Vagina (tissue), 2 donors: ENCODE measurements at regions not wholly inside any gene's neighbourhood (a gene's known extent, or its start where the extent isn't known, plus 50 kb on each side); places are given as distances from the start of the nearest gene placed in this dataset.
A peak's percentile ranks its signal among the peaks of the same experiment; 100 is the strongest.

Source experiments
- DNase-seq, 2 donors: peaks; one replicate each; pipeline ENCODE4 v3.0.0-alpha.2; 2017; ENCODE audit errors: extremely low spot score in 2 of 2
- H3K27ac ChIP-seq: fragments of 200-600 bp; sonication (generic); one replicate; pipeline ENCODE4 v1.5.1; 2019
- H3K27me3 ChIP-seq: fragments of 200-600 bp; sonication (generic); one replicate; pipeline ENCODE4 v1.5.1; 2019
- H3K36me3 ChIP-seq, 2 donors: fragments of 200-600 bp; sonication (generic); one replicate each; pipeline ENCODE4 v1.5.1; 2017 to 2019
- H3K4me1 ChIP-seq: fragments of 200-600 bp; sonication (generic); one replicate; pipeline ENCODE4 v1.5.1; 2019
- H3K4me3 ChIP-seq, 2 donors: fragments of 200-600 bp; sonication (generic); 1 replicate in 1 of 2; 2 replicates in 1 of 2; pipeline ENCODE4 v1.5.1; 2016 to 2019
- H3K9me3 ChIP-seq: fragments of 200-600 bp; sonication (generic); one replicate; pipeline ENCODE4 v1.5.1; 2019
- POLR2A ChIP-seq, 2 donors: fragments of 450-650 bp; IDR thresholded peaks; one replicate each; pipeline ENCODE4 v1.6.1; 2017; ENCODE audit warnings: antibody characterized with exemption in 2 of 2, mild to moderate bottlenecking in 2 of 2, moderate library complexity in 2 of 2
- POLR2AphosphoS5 ChIP-seq, 2 donors: sonication (generic); formaldehyde crosslinking; IDR thresholded peaks; one replicate each; pipeline ENCODE4 v1.9.0; 2017; ENCODE audit warnings: antibody characterized with exemption in 2 of 2, mild to moderate bottlenecking in 2 of 2, low read depth in 1 of 2; ENCODE audit not compliant: insufficient read depth in 1 of 2
- intact Hi-C: fragments of 100-400 bp; cut with DNase I; formaldehyde crosslinking; loops from one replicate; pipeline ENCODE4 v1.15.1; 2023
- TF ChIP-seq, protein P1 (sequence below), 3 experiments: fragments of 450-650 bp in 2 of 3; fragments of 200-600 bp in 1 of 3; sonication (generic) in 1 of 3; IDR thresholded peaks; one replicate each; pipeline ENCODE4 v1.5.1; 2017 to 2019; ENCODE audit warnings: antibody characterized with exemption in 3 of 3, mild to moderate bottlenecking in 2 of 3, moderate library complexity in 2 of 3

DNA sequence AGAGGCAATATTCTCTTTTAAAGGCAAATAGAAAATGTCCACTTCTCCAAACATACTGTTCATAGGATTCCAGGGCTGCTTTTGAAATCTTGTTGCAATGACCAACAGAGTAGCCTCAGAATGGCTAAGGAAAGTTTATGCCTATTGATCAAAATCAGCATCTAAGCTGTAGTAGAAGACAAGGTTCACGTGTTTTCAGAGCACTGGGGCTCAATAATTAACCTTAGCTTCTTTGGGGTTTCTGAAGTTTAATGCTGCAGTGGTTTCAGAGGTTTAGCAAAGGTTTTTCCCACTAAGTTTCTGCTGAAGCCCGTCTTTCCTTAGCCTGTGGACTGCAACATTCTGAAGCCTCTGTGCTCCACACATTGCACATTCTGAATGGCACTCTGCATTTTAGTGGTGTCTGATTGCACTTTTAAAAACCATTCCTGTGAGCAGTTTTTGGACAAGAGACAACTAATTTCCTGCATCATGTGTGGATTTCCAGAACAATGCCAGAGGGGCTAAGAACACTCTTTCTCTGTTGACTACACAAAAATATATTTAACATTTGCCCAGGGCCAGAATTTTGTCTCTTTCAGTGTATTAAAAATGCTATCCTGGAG, 342.5 kb downstream of the PTEN start:
- no peaks in the 10 kb centered on the region for H3K36me3 ChIP-seq
- no peak overlapping the region for H3K4me3 ChIP-seq
- peak overlapping the region; percentile 54 for H3K27ac ChIP-seq
- no peak for DNase-seq
- H3K27me3 ChIP-seq, result no peaks in the 10 kb centered on the region
- H3K9me3 ChIP-seq, result no peaks in the 10 kb centered on the region
- TF ChIP-seq POLR2AphosphoS5 (IDR thresholded peaks at IDR 0.05; ENCODE audit: insufficient read depth in 1 of 2, low read depth in 1 of 2) (no peak), POLR2A (IDR thresholded peaks at IDR 0.05) (no peak)
- TF ChIP-seq, protein P1, sequence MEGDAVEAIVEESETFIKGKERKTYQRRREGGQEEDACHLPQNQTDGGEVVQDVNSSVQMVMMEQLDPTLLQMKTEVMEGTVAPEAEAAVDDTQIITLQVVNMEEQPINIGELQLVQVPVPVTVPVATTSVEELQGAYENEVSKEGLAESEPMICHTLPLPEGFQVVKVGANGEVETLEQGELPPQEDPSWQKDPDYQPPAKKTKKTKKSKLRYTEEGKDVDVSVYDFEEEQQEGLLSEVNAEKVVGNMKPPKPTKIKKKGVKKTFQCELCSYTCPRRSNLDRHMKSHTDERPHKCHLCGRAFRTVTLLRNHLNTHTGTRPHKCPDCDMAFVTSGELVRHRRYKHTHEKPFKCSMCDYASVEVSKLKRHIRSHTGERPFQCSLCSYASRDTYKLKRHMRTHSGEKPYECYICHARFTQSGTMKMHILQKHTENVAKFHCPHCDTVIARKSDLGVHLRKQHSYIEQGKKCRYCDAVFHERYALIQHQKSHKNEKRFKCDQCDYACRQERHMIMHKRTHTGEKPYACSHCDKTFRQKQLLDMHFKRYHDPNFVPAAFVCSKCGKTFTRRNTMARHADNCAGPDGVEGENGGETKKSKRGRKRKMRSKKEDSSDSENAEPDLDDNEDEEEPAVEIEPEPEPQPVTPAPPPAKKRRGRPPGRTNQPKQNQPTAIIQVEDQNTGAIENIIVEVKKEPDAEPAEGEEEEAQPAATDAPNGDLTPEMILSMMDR (IDR thresholded peaks at IDR 0.05), result no peak
- H3K4me1 ChIP-seq, result peaks cover 41% of the 10 kb centered on the region
- intact Hi-C loops, result no loop called here

DNA sequence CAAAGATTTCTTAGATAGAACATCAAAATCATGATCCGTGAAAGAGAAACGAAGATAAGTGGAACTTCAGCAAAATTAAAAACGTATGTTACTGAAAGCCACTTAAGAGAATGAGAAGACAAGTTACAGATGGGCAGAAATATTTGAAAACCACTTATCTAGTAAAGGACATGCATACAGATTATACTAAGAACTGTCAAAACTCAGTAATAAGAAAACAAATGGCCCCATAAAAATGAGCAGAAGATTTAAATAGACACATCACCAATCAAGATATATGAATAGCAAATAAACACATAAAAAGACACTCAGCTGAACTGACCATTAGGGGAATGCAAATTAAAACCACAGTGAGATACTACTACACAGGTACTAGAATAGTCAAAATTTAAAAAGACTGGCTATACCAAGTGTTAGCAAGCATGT, 343.7 kb downstream of the PTEN start:
- H3K4me3 ChIP-seq, result no peak overlapping the region
- H3K36me3 ChIP-seq, result no peaks in the 10 kb centered on the region
- no peaks in the 10 kb centered on the region for H3K9me3 ChIP-seq
- DNase-seq, result no peak
- peaks cover 45% of the 10 kb centered on the region for H3K4me1 ChIP-seq
- H3K27ac ChIP-seq, result peak overlapping the region; percentile 70
- intact Hi-C loops, result no loop called here
- no peaks in the 10 kb centered on the region for H3K27me3 ChIP-seq
- TF ChIP-seq POLR2AphosphoS5 (IDR thresholded peaks at IDR 0.05; ENCODE audit: insufficient read depth in 1 of 2, low read depth in 1 of 2), result no peak
- TF ChIP-seq POLR2A (IDR thresholded peaks at IDR 0.05), result no peak
- TF ChIP-seq, protein P1 (IDR thresholded peaks at IDR 0.05), result no peak

DNA sequence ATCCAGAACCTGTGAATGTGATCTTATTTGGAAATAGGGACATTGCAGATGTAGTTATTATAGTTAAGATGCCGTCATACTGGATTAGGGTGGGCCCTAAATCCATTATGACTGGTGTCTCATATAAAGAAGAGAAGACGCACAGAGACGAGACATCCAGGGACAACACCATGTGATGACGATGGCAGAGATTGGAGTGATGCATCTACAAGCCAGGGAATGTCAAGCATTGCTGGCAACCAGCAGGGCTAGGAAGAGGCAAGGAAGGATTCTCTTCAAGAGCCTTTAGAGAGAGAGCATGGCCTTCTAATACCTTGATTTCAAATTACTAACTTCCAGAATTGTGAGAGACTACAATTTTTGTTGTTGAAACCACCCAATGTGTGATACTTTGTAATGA, 345.8 kb downstream of the PTEN start:
- no peaks in the 10 kb centered on the region for H3K36me3 ChIP-seq
- no peaks in the 10 kb centered on the region for H3K9me3 ChIP-seq
- H3K27me3 ChIP-seq, result no peaks in the 10 kb centered on the region
- no peak for DNase-seq
- intact Hi-C loops, result no loop called here
- TF ChIP-seq, protein P1 (IDR thresholded peaks at IDR 0.05), result no peak
- no peak for TF ChIP-seq POLR2A (IDR thresholded peaks at IDR 0.05)
- no peak for TF ChIP-seq POLR2AphosphoS5 (IDR thresholded peaks at IDR 0.05; ENCODE audit: insufficient read depth in 1 of 2, low read depth in 1 of 2)
- peaks cover 45% of the 10 kb centered on the region for H3K4me1 ChIP-seq
- no peak overlapping the region for H3K4me3 ChIP-seq
- H3K27ac ChIP-seq, result peak overlapping the region; percentile 56

DNA sequence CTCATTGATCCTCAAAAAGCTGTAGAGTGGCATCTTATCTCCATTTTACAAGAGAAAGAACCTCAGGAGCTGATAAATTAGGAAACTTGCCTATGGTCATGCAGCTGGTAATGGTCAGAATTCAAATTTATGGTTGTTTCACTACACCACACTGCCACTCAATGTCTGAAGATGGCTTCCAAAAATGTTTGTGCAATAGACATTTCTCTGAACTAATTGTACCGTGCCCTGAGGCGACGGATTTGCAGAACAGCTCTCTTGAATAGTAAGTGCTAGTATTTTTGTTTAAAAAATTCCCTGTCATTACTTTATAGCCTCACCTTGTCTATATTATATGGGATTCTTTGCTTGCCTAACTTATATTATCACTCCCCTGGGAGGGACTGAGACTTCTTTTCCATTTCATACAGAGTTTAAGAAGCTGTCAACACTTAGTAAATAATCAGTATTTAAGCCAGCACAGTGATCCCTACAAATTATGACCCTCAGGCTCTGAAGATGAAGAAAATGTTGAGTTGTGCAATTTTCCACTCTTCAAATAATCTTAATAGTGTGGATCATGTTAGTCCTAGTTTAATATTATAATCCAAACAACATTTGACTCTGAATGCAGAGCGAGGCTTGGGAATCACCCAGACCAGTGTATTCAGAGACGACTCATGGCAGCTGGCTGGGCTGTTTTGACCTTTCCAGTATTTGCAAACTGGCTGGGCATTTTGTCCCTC, 346.6 kb downstream of the PTEN start:
- no peaks in the 10 kb centered on the region for H3K27me3 ChIP-seq
- H3K27ac ChIP-seq, result peak overlapping the region; percentile 56
- DNase-seq, result no peak
- H3K4me1 ChIP-seq, result peaks cover 44% of the 10 kb centered on the region
- H3K36me3 ChIP-seq, result no peaks in the 10 kb centered on the region
- TF ChIP-seq POLR2A (IDR thresholded peaks at IDR 0.05) (no peak), POLR2AphosphoS5 (IDR thresholded peaks at IDR 0.05; ENCODE audit: insufficient read depth in 1 of 2, low read depth in 1 of 2) (peak in 1 of 2 donors; percentile 38)
- intact Hi-C loops, result no loop called here
- H3K4me3 ChIP-seq, result no peak overlapping the region
- H3K9me3 ChIP-seq, result no peaks in the 10 kb centered on the region

DNA sequence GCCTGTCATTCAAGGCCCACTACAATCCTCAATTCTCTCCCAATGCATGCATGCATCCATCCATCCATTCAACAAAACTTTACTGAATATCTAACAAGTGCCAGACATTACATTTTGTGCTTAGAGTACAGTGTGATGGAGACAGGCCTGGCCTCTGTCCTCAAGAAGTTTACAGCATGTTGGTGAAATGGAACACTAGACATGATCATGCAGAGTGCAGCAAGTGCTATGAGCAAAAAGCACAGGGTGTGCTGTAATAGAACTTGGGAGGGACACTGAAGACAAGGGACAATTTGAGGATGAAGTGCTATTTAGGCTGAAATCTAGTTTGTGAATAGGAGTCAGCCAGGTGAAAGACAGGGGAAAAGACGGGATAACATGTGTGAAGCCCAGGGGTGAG, 347.8 kb downstream of the PTEN start:
- DNase-seq, result no peak
- H3K36me3 ChIP-seq, result no peaks in the 10 kb centered on the region
- no peaks in the 10 kb centered on the region for H3K27me3 ChIP-seq
- H3K9me3 ChIP-seq, result no peaks in the 10 kb centered on the region
- intact Hi-C loops, result no loop called here
- H3K4me3 ChIP-seq, result no peak overlapping the region
- TF ChIP-seq POLR2A (IDR thresholded peaks at IDR 0.05) (no peak), POLR2AphosphoS5 (IDR thresholded peaks at IDR 0.05; ENCODE audit: insufficient read depth in 1 of 2, low read depth in 1 of 2) (no peak)
- TF ChIP-seq, protein P1 (IDR thresholded peaks at IDR 0.05), result no peak
- H3K4me1 ChIP-seq, result peaks cover 37% of the 10 kb centered on the region
- H3K27ac ChIP-seq, result peak overlapping the region; percentile 56
